G401.6 (cell line): ENCODE measurements at regions not wholly inside any gene's neighbourhood (a gene's known extent, or its start where the extent isn't known, plus 50 kb on each side); places are given as distances from the start of the nearest gene placed in this dataset.

Experiments used
- FAIRE-seq: peaks from 2 replicates; lab custom pipeline; 2012; peaks lifted over from hg19 to GRCh38; lab: Jason Lieb, UNC

GRCh38 chr6:140052736-140053729, 678.6 kb upstream of the CITED2 start:
- no peak for FAIRE-seq

GRCh38 chr6:140051521-140052512, 677.4 kb upstream of the CITED2 start:
- no peak for FAIRE-seq

GRCh38 chr6:140050101-140050995, 675.9 kb upstream of the CITED2 start:
- FAIRE-seq = peak; percentile 100

- FAIRE-seq = no peak
Observed at GRCh38 chr6:140049251-140049650, 674.8 kb upstream of the CITED2 start.

- FAIRE-seq = no peak
Observed at GRCh38 chr6:140048202-140048790, 673.8 kb upstream of the CITED2 start.

- FAIRE-seq = no peak
Observed at GRCh38 chr6:140047321-140047720, 672.9 kb upstream of the CITED2 start.

- peak; percentile 86 for FAIRE-seq
Observed at GRCh38 chr6:140046016-140046632, 671.7 kb upstream of the CITED2 start.

- no peak for FAIRE-seq
Observed at GRCh38 chr6:140045116-140045515, 670.7 kb upstream of the CITED2 start.

- FAIRE-seq = no peak
Observed at GRCh38 chr6:140044626-140045025, 670.2 kb upstream of the CITED2 start.

GRCh38 chr6:140043762-140044378, 669.4 kb upstream of the CITED2 start:
- FAIRE-seq = peak; percentile 84

- FAIRE-seq = no peak
Observed at GRCh38 chr6:140043357-140043756, 668.9 kb upstream of the CITED2 start.

- FAIRE-seq = peak; percentile 47
Observed at GRCh38 chr6:140041571-140042332, 667.3 kb upstream of the CITED2 start.

- FAIRE-seq = no peak
Observed at GRCh38 chr6:140041056-140041455, 666.6 kb upstream of the CITED2 start.

- FAIRE-seq = no peak
Observed at GRCh38 chr6:140040396-140040795, 665.9 kb upstream of the CITED2 start.

GRCh38 chr6:140039364-140039763, 664.9 kb upstream of the CITED2 start:
- no peak for FAIRE-seq

GRCh38 chr6:140036196-140036595, 661.7 kb upstream of the CITED2 start:
- no peak for FAIRE-seq

GRCh38 chr6:140032189-140032588, 657.7 kb upstream of the CITED2 start:
- FAIRE-seq = no peak

- FAIRE-seq = peak; percentile 42
Observed at GRCh38 chr6:140029551-140029950, 655.1 kb upstream of the CITED2 start.

GRCh38 chr6:140027219-140027618, 652.8 kb upstream of the CITED2 start:
- FAIRE-seq = no peak

- no peak for FAIRE-seq
Observed at GRCh38 chr6:140026546-140026945, 652.1 kb upstream of the CITED2 start.
